Neural cell (in vitro differentiated cells): ENCODE measurements at regions not wholly inside any gene's neighbourhood (a gene's known extent, or its start where the extent isn't known, plus 50 kb on each side); places are given as distances from the start of the nearest gene placed in this dataset.

Experiments
- CTCF ChIP-seq: fragments of 450-650 bp; IDR thresholded peaks from 2 replicates; pipeline ENCODE4 v1.5.1; 2014; ENCODE audit warnings: antibody characterized with exemption, mild to moderate bottlenecking, moderate library complexity; ENCODE audit not compliant: poor library complexity, severe bottlenecking
- EP300 ChIP-seq: fragments of 450-650 bp; conservative IDR thresholded peaks from 2 replicates; pipeline ENCODE4 v1.6.1; 2014; ENCODE audit warnings: antibody characterized with exemption, mild to moderate bottlenecking, moderate library complexity; ENCODE audit not compliant: poor library complexity, severe bottlenecking
- MXI1 ChIP-seq: fragments of 450-650 bp; conservative IDR thresholded peaks from 2 replicates; pipeline ENCODE4 v1.6.1; 2014; ENCODE audit warnings: antibody characterized with exemption, mild to moderate bottlenecking; ENCODE audit not compliant: poor library complexity, severe bottlenecking
- POLR2AphosphoS5 ChIP-seq: IDR thresholded peaks from 2 replicates; pipeline ENCODE4 v1.6.1; 2012
- TAF1 ChIP-seq: IDR thresholded peaks from 2 replicates; pipeline ENCODE4 v1.6.1; 2012; ENCODE audit warnings: low read depth

GRCh38 chr1:101595881-101596374 is 359.1 kb downstream of the S1PR1 start:
- TF ChIP-seq CTCF (no peak), EP300 (no peak), POLR2AphosphoS5 (no peak), TAF1 (no peak), MXI1 (no peak)
